OCI-LY7 (cell line): ENCODE measurements at regions not wholly inside any gene's neighbourhood (a gene's known extent, or its start where the extent isn't known, plus 50 kb on each side); places are given as distances from the start of the nearest gene placed in this dataset.

Experiments used
- EZH2phosphoT487 ChIP-seq: fragments of 200-600 bp; sonication (generic); IDR thresholded peaks from 2 replicates; pipeline ENCODE4 v1.6.1; 2018; ENCODE audit warnings: low read depth, borderline replicate concordance, mild to moderate bottlenecking, mixed run types, antibody characterized with exemption, low read length, moderate library complexity, mixed read lengths
- TF ChIP-seq, protein P1 (sequence below): fragments of 200-600 bp; sonication (generic); conservative IDR thresholded peaks from 2 replicates; pipeline ENCODE4 v1.5.1; 2014; ENCODE audit warnings: mild to moderate bottlenecking, antibody characterized with exemption, low read length, moderate library complexity, mixed read lengths

DNA sequence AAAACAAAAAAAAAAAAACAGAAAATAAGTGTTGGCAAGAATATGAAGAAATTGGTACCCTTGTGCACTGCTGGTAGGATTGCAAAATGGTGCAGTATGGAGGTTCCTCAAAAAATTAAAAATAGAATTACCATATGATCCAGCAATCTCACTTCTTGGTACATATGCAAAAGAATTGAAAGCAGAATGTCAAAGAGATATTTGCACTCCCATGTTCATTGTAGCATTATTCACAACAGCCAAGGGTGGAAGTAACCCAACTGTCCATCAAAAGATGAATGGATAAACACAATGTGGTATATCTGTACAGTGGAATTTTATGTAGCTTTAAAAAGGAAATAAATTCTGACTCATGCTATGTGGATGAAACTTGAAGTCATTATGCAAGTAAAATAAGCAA, 72.8 kb upstream of the POU3F3 start:
- TF ChIP-seq EZH2phosphoT487: no peak
- TF ChIP-seq, protein P1, sequence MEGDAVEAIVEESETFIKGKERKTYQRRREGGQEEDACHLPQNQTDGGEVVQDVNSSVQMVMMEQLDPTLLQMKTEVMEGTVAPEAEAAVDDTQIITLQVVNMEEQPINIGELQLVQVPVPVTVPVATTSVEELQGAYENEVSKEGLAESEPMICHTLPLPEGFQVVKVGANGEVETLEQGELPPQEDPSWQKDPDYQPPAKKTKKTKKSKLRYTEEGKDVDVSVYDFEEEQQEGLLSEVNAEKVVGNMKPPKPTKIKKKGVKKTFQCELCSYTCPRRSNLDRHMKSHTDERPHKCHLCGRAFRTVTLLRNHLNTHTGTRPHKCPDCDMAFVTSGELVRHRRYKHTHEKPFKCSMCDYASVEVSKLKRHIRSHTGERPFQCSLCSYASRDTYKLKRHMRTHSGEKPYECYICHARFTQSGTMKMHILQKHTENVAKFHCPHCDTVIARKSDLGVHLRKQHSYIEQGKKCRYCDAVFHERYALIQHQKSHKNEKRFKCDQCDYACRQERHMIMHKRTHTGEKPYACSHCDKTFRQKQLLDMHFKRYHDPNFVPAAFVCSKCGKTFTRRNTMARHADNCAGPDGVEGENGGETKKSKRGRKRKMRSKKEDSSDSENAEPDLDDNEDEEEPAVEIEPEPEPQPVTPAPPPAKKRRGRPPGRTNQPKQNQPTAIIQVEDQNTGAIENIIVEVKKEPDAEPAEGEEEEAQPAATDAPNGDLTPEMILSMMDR: no peak
